Stomach (tissue), 4 donors: ENCODE measurements at regions not wholly inside any gene's neighbourhood (a gene's known extent, or its start where the extent isn't known, plus 50 kb on each side); places are given as distances from the start of the nearest gene placed in this dataset.

Experiments
- POLR2A ChIP-seq, 4 donors: fragments of 450-650 bp; IDR thresholded peaks; one replicate each; pipeline ENCODE4 v1.6.1; 2016; ENCODE audit warnings: antibody characterized with exemption in 4 of 4, control low read depth in 2 of 4, mild to moderate bottlenecking in 1 of 4, moderate library complexity in 1 of 4
- POLR2AphosphoS5 ChIP-seq, 3 donors: sonication (generic); formaldehyde crosslinking; IDR thresholded peaks; one replicate each; pipeline ENCODE4 v1.6.1; 2016; ENCODE audit warnings: antibody characterized with exemption in 3 of 3
- TF ChIP-seq, protein P1 (sequence below), 7 experiments: fragments of 450-650 bp in 4 of 7; fragments of 200-600 bp in 3 of 7; sonication (generic) in 3 of 7; IDR thresholded peaks; one replicate each; pipeline ENCODE4 v1.5.1; 2016 to 2019; ENCODE audit warnings: antibody characterized with exemption in 7 of 7, control low read depth in 2 of 7, mild to moderate bottlenecking in 1 of 7

DNA sequence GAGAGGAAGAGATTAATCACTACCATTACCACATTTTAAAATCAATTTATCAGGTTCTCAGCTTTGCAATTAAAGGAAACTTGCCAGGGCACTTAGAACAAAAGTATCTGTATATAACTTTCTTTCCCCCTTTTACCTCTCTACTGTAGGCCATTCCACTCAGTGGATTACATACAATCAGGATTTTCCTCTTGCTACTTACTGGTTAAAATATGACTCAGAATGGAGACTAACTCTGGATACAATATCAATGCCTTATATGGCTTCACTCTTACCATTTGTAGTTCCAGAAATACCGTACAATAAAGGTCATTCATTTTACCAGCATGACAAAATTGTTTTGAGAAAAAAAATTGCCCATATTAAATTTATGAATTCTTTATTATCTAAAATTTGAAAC is 706.8 kb downstream of the KCNA4 start:
- TF ChIP-seq, protein P1, sequence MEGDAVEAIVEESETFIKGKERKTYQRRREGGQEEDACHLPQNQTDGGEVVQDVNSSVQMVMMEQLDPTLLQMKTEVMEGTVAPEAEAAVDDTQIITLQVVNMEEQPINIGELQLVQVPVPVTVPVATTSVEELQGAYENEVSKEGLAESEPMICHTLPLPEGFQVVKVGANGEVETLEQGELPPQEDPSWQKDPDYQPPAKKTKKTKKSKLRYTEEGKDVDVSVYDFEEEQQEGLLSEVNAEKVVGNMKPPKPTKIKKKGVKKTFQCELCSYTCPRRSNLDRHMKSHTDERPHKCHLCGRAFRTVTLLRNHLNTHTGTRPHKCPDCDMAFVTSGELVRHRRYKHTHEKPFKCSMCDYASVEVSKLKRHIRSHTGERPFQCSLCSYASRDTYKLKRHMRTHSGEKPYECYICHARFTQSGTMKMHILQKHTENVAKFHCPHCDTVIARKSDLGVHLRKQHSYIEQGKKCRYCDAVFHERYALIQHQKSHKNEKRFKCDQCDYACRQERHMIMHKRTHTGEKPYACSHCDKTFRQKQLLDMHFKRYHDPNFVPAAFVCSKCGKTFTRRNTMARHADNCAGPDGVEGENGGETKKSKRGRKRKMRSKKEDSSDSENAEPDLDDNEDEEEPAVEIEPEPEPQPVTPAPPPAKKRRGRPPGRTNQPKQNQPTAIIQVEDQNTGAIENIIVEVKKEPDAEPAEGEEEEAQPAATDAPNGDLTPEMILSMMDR (IDR thresholded peaks at IDR 0.05) = no peak
- no peak for TF ChIP-seq POLR2AphosphoS5 (IDR thresholded peaks at IDR 0.05)
- no peak for TF ChIP-seq POLR2A (IDR thresholded peaks at IDR 0.05)
